Breast epithelium (tissue), 4 donors: ENCODE measurements at regions not wholly inside any gene's neighbourhood (a gene's known extent, or its start where the extent isn't known, plus 50 kb on each side); places are given as distances from the start of the nearest gene placed in this dataset.
"Not testable (repeated sequence)": the region's sequence is repeated elsewhere in the genome, so short reads cannot be mapped to it uniquely, and the experiment has no call there.

Experiments
- DNase-seq, 2 donors: peaks; one replicate each; pipeline ENCODE4 v3.0.0-alpha.2; 2019; ENCODE audit warnings: low spot score in 2 of 2
- H3K27ac ChIP-seq, 2 donors: fragments of 200-600 bp; sonication (generic) in 1 of 2; one replicate each; pipeline ENCODE4 v1.5.1; 2016 to 2019; ENCODE audit warnings: mild to moderate bottlenecking in 1 of 2
- H3K27me3 ChIP-seq, 2 donors: fragments of 200-600 bp; sonication (generic) in 1 of 2; one replicate each; pipeline versions ENCODE4 v1.5.1 to v1.6.0; 2017 to 2019; ENCODE audit warnings: control low read depth in 1 of 2, mild to moderate bottlenecking in 1 of 2
- H3K36me3 ChIP-seq: fragments of 200-600 bp; one replicate; pipeline ENCODE4 v1.5.1; 2019
- H3K4me1 ChIP-seq, 2 donors: fragments of 200-600 bp; sonication (generic); one replicate each; pipeline ENCODE4 v1.5.1; 2016 to 2019; ENCODE audit warnings: control low read depth in 1 of 2
- H3K4me3 ChIP-seq, 3 donors: fragments of 200-600 bp; sonication (generic); 1 replicate in 2 of 3; 2 replicates in 1 of 3; pipeline ENCODE4 v1.5.1; 2016 to 2019; ENCODE audit warnings: mild to moderate bottlenecking in 3 of 3, moderate library complexity in 2 of 3
- H3K9me3 ChIP-seq, 2 donors: fragments of 200-600 bp; sonication (generic) in 1 of 2; one replicate each; pipeline ENCODE4 v1.5.1; 2016 to 2019; ENCODE audit warnings: control low read depth in 1 of 2
- CTCF ChIP-seq, 3 donors: fragments of 450-650 bp; IDR thresholded peaks; one replicate each; pipeline ENCODE4 v1.5.1; 2016 to 2017; ENCODE audit warnings: antibody characterized with exemption in 3 of 3, mild to moderate bottlenecking in 3 of 3, moderate library complexity in 3 of 3
- POLR2A ChIP-seq: fragments of 450-650 bp; IDR thresholded peaks from one replicate; pipeline ENCODE4 v1.6.1; 2016; ENCODE audit warnings: antibody characterized with exemption, mild to moderate bottlenecking, moderate library complexity
- POLR2AphosphoS5 ChIP-seq, 3 donors: sonication (generic); formaldehyde crosslinking; IDR thresholded peaks; one replicate each; pipeline ENCODE4 v1.6.1; 2017; ENCODE audit warnings: antibody characterized with exemption in 3 of 3
- intact Hi-C: fragments of 100-400 bp; cut with DNase I; formaldehyde crosslinking; loops from one replicate; pipeline ENCODE4 v1.15.1; 2023; ENCODE audit warnings: low total_unique reads

GRCh38 chr14:106023411-106023810, 497.0 kb downstream of the TMEM121 start:
- Histone ChIP-seq H3K36me3 (no peaks in the 10 kb centered on the region), H3K27me3 (peaks cover 0 to 2% of the 10 kb centered on the region in 2 donors), H3K4me1 (no peaks in the 10 kb centered on the region), H3K9me3 (no peaks in the 10 kb centered on the region), H3K4me3 (no peak overlapping the region), H3K27ac (no peak overlapping the region)
- TF ChIP-seq POLR2A: no peak
- DNase-seq: no peak
- intact Hi-C loops: no loop called here

- Histone ChIP-seq H3K27me3 (peaks cover 0 to 2% of the 10 kb centered on the region in 2 donors), H3K36me3 (no peaks in the 10 kb centered on the region), H3K9me3 (no peaks in the 10 kb centered on the region), H3K27ac (no peak overlapping the region), H3K4me3 (no peak overlapping the region), H3K4me1 (no peaks in the 10 kb centered on the region)
- DNase-seq: no peak
- no peak for TF ChIP-seq CTCF (IDR thresholded peaks at IDR 0.05)
- no peak for TF ChIP-seq POLR2AphosphoS5 (IDR thresholded peaks at IDR 0.05)
- TF ChIP-seq POLR2A: no peak
- intact Hi-C loops: no loop called here
Observed at GRCh38 chr14:106024983-106025604, 498.7 kb downstream of the TMEM121 start.

- no peak for TF ChIP-seq CTCF (IDR thresholded peaks at IDR 0.05)
- TF ChIP-seq POLR2AphosphoS5 (IDR thresholded peaks at IDR 0.05): no peak
- no peak for TF ChIP-seq POLR2A
- DNase-seq: no peak
- Histone ChIP-seq H3K27ac (no peak overlapping the region), H3K4me3 (no peak overlapping the region), H3K36me3 (no peaks in the 10 kb centered on the region), H3K4me1 (no peaks in the 10 kb centered on the region), H3K27me3 (peaks cover 0 to 2% of the 10 kb centered on the region in 2 donors), H3K9me3 (no peaks in the 10 kb centered on the region)
- intact Hi-C loops: no loop called here
Observed at GRCh38 chr14:106026026-106026425, 499.6 kb downstream of the TMEM121 start.

GRCh38 chr14:106027759-106028158, 501.4 kb downstream of the TMEM121 start:
- H3K36me3 ChIP-seq, H3K27me3 ChIP-seq, DNase-seq, H3K4me3 ChIP-seq, H3K4me1 ChIP-seq, H3K27ac ChIP-seq, intact Hi-C loops, H3K9me3 ChIP-seq: not testable (repeated sequence)

GRCh38 chr14:106029959-106030358, 503.6 kb downstream of the TMEM121 start:
- no peaks in the 10 kb centered on the region for H3K27me3 ChIP-seq
- no peak overlapping the region for H3K4me3 ChIP-seq
- no peak for DNase-seq
- H3K9me3 ChIP-seq: no peaks in the 10 kb centered on the region
- no peak overlapping the region for H3K27ac ChIP-seq
- intact Hi-C loops: no loop called here
- TF ChIP-seq CTCF (IDR thresholded peaks at IDR 0.05) (no peak), POLR2A (no peak), POLR2AphosphoS5 (IDR thresholded peaks at IDR 0.05) (no peak)
- no peaks in the 10 kb centered on the region for H3K36me3 ChIP-seq
- no peaks in the 10 kb centered on the region for H3K4me1 ChIP-seq

GRCh38 chr14:106037380-106037779, 511.0 kb downstream of the TMEM121 start:
- Histone ChIP-seq H3K27me3 (no peaks in the 10 kb centered on the region), H3K27ac (no peak overlapping the region), H3K4me1 (no peaks in the 10 kb centered on the region), H3K36me3 (no peaks in the 10 kb centered on the region), H3K9me3 (no peaks in the 10 kb centered on the region), H3K4me3 (no peak overlapping the region)
- DNase-seq: no peak
- TF ChIP-seq CTCF (IDR thresholded peaks at IDR 0.05) (no peak), POLR2AphosphoS5 (IDR thresholded peaks at IDR 0.05) (no peak), POLR2A (no peak)
- intact Hi-C loops: no loop called here
